Thyroid gland (tissue), 4 donors: ENCODE measurements at regions not wholly inside any gene's neighbourhood (a gene's known extent, or its start where the extent isn't known, plus 50 kb on each side); places are given as distances from the start of the nearest gene placed in this dataset.

Experiments used
- POLR2A ChIP-seq, 2 donors: fragments of 450-650 bp; IDR thresholded peaks; one replicate each; pipeline ENCODE4 v1.6.1; 2017; ENCODE audit warnings: antibody characterized with exemption in 2 of 2, mild to moderate bottlenecking in 2 of 2, moderate library complexity in 1 of 2
- TF ChIP-seq, protein P1 (sequence below), 6 experiments: fragments of 200-600 bp in 3 of 6; fragments of 450-650 bp in 3 of 6; sonication (generic) in 3 of 6; IDR thresholded peaks; one replicate each; pipeline ENCODE4 v1.5.1; 2016 to 2019; ENCODE audit warnings: antibody characterized with exemption in 6 of 6, mild to moderate bottlenecking in 2 of 6, inconsistent platforms in 1 of 6, moderate library complexity in 1 of 6

GRCh38 chr5:171574376-171574775 is 154.9 kb downstream of the FGF18 start:
- TF ChIP-seq, protein P1, sequence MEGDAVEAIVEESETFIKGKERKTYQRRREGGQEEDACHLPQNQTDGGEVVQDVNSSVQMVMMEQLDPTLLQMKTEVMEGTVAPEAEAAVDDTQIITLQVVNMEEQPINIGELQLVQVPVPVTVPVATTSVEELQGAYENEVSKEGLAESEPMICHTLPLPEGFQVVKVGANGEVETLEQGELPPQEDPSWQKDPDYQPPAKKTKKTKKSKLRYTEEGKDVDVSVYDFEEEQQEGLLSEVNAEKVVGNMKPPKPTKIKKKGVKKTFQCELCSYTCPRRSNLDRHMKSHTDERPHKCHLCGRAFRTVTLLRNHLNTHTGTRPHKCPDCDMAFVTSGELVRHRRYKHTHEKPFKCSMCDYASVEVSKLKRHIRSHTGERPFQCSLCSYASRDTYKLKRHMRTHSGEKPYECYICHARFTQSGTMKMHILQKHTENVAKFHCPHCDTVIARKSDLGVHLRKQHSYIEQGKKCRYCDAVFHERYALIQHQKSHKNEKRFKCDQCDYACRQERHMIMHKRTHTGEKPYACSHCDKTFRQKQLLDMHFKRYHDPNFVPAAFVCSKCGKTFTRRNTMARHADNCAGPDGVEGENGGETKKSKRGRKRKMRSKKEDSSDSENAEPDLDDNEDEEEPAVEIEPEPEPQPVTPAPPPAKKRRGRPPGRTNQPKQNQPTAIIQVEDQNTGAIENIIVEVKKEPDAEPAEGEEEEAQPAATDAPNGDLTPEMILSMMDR (IDR thresholded peaks at IDR 0.05): no peak
- no peak for TF ChIP-seq POLR2A (IDR thresholded peaks at IDR 0.05)
